SK-N-MC (cell line): ENCODE measurements at regions not wholly inside any gene's neighbourhood (a gene's known extent, or its start where the extent isn't known, plus 50 kb on each side); places are given as distances from the start of the nearest gene placed in this dataset.

Experiments
- EZH2 ChIP-seq: fragments of 200-600 bp; sonication (generic); IDR thresholded peaks from one replicate; pipeline ENCODE4 v1.6.1; 2017; ENCODE audit warnings: antibody characterized with exemption
- POLR2AphosphoS5 ChIP-seq: IDR thresholded peaks from 2 replicates; pipeline ENCODE4 v1.6.1; 2012; ENCODE audit warnings: mild to moderate bottlenecking, low read depth, low read length, borderline replicate concordance

DNA sequence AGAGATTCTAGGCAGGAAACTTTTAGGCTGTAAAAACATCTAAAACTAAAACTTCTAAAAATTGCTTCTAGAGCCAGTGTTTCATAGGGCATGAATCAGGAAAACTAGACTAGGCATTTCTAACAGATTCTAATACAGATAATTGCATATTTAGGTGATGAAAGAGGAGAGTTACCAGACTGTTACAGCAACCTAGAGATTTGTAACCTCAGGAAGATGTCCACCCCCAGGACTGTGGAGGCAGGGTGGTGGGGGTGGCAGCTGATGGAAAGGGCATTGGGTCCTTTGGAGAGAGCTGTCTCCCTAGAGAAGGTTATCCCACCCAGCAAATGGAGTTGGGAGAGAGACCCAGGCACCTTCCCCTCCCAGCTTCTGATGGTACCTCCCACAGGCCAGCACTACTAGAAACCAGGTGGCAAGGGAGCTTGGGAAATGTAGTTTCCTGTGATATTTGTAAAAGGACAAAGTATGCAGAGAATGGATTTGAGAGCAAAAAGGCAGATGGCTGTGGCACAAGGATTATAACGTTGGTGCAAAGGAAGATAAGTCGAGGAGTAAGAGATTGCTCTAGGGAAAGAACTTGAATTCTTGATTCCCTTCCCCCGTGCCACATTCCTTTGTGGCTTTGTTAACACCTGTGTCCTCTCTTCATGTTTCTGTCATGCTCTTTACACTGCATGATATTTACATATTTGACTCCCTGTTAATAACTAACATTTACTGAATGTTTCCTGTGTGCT, 75.6 kb upstream of the MGAT5 start:
- no peak for TF ChIP-seq POLR2AphosphoS5
- no peak for TF ChIP-seq EZH2
